HG03469 (cell line): ENCODE measurements at regions not wholly inside any gene's neighbourhood (a gene's known extent, or its start where the extent isn't known, plus 50 kb on each side); places are given as distances from the start of the nearest gene placed in this dataset.
"Not testable (repeated sequence)": the region's sequence is repeated elsewhere in the genome, so short reads cannot be mapped to it uniquely, and the experiment has no call there.

Experiments used
- ATAC-seq: cut with Tn5 transposase; IDR thresholded peaks from one replicate; pipeline ENCODE4 v1.9.1; 2021; ENCODE audit warnings: mild to moderate bottlenecking, moderate library complexity, moderate number of reproducible peaks; ENCODE audit not compliant: unreplicated experiment

DNA sequence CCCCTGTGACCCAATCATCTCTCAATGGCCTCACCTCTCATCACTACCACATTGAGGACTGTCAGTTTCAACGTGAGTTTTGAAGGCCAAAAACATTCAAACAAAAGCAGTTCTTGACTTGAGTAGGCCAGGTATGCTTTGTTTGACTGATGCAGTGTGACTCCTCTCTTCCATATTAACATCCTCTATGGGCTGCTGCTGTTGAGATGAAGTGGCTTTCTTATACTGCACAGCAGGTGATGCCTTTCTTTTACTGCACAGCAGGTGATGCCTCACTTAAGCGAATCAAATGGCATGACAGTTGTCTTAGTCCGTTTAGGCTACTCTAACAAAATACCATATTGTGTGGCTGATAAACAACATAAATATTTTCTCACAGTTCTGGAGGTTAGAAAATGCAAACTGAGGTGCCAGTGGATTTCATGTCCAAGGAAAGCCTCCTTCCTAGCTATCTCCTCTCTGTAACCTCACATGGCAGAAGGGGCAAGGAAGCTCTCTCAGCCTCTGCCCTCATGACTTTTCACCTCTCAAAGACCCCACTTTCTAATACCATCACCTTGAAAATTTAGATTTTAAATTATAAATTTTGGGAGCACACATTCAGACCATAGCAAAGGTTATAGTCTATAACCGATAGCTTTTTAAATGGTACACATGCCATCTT lies 2267.9 kb upstream of the AGA start:
- no peak for ATAC-seq

DNA sequence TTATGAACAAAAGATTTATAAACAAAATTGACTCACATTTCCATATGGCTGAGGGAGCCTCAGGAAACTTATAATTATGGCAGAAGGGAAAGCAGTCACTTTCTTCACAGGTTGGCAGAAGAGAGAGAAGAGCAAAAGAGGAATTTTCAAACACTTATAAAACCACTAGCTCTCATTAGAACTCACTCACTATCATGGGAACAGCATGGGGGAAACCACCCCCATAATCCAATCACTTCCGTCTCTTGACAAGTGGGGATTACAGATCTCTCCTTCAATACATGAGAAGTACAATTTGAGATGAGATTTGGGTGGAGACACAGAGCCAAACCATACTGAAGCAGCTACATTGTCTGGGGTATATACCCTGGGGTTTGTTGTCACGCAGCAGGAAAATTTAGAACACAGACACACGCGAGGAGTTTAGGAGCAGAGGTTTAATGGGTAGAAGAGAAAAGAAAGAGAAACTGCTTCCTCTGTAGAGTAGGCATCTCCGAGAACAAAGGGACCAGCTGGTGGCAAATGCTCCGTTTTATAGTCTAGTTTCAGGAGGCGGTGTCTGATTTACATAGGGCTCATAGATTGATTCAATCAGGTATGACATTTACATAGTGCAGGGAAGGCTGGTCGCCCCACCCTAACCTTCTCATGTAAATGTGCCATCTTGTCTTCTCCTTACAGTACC lies 2277.7 kb upstream of the AGA start:
- no peak for ATAC-seq

DNA sequence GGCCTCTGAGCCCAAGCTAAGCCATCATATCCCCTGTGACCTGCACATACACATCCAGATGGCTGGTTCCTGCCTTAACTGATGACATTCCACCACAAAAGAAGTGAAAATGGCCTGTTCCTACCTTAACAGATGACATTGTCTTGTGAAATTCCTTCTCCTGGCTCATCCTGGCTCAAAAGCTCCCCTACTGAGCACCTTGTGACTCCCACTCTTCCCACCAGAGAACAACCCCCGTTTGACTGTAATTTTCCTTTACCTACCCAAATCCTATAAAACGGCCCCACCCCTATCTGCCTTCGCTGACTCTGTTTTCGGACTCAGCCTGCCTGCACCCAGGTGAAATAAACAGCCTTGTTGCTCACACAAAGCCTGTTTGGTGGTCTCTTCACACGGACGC lies 2284.3 kb upstream of the AGA start:
- ATAC-seq, result not testable (repeated sequence)

DNA sequence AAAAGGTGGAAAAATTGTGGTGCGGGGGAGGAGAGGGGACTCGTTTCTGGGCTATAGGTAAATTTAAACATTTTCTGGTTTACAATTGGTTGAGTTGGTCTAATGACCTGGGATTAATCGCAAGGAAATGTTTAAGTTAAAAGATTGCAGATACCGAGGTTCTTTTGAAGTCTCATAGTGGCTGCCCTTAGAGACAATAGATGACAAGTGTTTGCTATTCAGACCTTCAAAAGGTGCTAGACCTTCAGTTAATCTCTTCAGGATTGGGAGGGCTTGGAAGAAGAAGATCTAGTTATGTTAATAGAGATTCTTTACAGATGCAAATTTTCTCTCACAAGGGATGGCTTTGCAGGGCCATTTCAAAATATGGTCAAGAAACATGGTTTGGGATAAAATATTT lies 2286.1 kb upstream of the AGA start:
- ATAC-seq, result no peak

DNA sequence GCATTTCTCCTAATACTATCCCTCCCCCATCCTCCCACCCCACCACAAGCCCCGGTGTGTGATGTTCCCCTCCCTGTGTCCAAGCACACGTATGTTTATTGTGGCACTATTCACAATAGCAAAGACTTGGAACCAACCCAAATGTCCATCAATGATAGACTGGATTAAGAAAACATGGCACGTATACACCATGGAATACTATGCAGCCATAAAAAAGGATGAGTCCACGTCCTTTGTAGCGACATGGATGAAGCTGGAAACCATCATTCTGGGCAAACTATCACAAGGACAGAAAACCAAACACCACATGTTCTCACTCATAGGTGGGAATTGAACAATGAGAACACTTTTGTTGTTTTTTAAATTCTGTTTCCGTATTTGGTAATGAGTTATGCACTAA lies 2294.6 kb upstream of the AGA start:
- ATAC-seq, result not testable (repeated sequence)

DNA sequence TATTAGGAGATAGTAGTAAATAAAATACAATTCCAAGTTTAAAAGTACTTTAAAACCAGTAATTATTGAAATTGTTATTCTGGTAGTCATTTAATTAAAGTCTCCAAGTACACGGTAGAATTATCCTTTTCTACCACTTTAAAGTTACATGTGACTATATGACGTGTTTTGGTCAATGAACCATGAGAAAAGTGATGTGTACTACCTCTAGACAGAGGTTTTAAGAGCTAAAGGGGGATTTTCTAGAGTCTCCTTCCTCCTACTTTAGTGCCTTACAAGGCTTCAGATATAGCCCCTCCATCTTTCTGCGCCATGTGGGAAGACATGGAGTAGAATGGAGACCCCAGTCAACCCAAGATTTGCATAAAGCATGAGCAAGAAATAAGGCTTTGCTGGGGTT lies 2296.6 kb upstream of the AGA start:
- no peak for ATAC-seq

DNA sequence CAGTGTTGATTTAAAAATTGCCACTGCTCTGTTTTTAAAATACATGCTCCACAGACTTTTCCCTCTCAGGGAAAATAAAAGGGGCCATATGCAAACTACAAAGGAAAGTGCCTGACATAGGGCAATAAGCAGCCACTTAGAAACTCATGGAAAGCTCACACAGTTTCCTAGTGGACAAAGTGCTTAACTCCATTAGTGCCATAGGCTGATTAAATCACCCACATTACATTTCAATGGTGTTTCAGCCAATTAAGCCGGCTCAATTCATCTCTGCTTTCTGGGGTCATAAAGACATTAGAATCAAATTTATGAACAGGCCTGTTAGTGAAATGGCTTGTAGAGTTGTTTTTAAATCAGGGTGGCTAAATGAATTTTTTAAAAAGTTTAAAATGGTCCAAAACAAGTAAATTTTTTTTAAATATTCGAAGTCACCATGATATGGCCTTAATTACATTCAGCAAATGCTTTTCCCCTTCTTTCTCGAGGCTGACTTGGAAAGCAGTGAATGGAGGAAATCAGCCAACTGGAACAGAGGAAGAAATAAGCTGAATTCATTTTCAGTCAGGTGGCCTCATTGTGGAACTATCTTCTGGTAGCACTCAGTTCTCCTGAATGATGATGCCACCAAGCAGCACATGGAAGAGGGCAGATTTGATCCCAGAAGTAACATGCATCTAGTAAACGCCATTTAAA lies 2305.1 kb upstream of the AGA start:
- ATAC-seq, result no peak

DNA sequence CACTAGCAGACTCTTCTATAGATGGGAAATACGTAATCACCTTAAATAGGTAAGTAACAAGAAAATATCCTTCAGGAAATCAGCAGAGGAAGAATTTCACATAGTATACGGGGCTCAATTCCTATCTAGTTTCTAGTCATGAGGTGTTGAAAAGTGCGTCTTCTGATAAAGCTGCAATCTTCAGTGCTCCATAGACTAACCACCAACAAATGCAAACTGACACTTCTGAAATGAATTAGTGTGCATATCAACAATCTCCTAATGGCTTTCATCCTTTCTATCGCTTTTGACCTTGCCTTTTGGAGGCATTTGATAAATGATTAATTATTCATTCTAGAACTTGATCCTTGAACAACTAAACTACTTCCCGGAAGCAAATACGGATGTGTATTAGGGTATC lies 2306.6 kb upstream of the AGA start:
- no peak for ATAC-seq

DNA sequence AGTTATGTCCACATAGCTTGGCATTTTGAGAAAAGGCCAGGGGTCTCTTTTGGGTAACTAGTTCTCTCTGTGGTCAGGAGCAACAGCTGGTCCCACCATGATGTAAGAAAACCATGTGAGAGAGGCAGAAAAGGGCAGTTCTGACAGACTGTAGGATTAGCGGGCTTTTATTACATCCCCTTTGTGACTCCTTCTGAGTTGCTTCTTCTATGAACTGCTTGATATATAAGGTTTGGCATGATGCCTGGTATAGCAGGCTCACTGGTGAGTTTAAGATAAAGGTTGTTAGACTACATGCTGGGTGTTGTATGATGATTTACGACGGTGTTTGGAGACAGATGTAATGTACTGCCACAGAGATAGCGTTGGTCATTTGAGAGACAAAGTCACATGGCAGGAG lies 2308.1 kb upstream of the AGA start:
- no peak for ATAC-seq

DNA sequence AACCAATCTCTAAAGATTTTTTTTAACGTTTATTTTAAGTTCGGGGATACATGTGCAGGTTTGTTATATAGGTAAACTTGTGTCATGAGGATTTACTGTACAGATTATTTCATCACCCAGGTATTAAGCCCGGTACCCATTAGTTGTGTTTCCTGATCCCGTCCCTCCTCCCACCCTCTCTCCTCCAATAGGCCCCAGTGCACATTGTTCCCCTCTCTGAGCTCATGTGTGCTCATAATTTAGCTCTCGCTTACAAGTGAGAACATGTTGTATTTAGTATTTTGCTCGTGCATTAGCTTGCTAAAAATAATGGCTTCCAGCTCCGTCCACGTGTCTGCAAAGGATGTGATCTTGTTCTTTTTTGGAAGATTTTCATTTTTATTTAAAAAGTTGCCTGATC lies 2309.4 kb upstream of the AGA start:
- ATAC-seq, result no peak

DNA sequence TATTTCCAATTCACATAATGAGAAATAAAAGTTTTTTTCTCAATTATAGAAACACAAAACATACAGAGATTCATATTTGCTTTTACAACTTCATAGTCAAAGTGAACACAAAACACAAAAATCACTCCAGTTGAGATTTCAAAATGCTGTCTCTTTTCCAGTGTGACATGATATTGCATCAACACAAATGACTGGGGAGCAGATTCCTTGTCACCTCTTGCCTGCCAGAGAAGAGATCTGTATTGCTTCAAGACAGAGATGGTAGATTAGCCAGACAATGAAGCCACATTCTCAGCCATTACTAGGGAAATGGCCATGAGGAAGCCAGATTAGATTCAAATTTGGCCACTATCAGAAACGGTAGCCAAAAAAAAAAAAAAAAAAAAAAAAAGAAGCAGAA lies 2313.1 kb upstream of the AGA start:
- ATAC-seq, result no peak

DNA sequence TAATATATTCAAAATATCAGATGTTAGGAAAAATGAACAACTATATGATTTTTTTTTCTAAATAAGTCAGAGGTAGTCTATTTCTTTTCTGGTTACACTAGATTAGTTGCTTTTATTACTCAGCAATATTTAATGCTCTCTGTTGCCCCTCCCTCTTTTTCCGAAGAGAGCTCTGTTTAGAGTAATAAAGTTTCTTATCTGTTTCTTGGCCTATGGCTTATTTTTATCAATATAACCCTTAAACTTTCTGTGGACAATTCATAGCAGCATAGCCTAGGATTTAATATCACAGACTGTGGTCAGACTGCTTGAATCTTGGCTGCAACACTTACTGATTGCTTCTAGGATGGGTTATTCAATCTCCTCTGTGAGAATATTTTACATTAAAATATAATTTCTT lies 2315.4 kb upstream of the AGA start:
- no peak for ATAC-seq

DNA sequence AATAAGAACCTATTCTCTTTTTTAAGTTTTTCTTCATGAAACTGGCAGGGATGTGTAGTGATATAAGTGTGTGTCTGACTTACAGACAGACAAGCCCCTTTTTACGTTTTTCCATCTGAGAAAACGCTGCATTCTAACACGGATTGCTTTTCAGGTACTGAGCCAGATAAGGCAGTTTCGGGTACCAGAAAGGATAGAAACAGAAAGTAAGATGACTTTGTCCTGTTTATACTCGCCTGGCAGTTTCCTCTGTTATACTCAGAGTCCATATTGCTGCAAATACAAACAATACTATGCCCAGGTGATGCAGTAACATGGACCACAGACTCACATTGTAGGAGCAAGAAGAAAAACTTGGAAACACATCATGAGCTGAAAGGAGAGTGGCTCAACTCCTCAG lies 2320.6 kb upstream of the AGA start:
- ATAC-seq, result no peak

DNA sequence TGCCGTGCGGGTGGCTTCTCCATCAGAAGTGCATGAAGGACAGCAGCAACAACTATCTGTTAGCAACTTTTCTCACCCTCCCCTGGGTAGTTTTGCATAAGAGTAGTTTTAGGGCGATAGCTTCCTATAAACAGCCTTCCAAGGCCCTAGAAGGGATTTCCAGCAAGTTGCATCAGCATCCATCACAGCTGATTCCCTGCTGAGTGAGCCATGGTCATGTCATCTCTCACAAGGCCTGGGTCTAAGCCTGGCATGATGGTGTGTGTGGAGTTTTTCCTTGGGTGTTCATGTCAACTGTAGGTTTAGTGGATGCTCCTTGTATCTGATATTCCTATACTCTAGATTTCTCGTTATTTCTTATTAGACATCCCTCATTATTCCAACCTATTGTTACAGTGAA lies 2324.7 kb upstream of the AGA start:
- no peak for ATAC-seq

DNA sequence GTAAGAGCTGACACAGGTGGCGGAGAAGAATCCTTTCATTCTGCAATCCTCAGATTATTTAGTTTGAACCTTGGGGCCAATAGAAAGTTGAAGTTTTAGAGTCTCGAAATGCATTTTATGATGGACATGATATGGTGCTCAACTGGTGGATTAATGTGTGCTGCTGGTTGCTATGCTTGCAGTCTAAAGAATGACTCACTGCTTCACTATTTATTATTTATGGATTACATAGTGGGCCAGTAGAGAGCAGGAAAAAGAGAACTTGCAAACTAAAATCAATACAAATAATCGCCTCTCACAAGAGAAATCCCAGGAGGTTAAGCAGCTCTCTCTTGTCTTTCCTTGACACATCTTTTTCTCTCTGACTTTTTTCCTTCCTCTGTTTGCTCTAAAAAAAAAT lies 2326.8 kb upstream of the AGA start:
- no peak for ATAC-seq

DNA sequence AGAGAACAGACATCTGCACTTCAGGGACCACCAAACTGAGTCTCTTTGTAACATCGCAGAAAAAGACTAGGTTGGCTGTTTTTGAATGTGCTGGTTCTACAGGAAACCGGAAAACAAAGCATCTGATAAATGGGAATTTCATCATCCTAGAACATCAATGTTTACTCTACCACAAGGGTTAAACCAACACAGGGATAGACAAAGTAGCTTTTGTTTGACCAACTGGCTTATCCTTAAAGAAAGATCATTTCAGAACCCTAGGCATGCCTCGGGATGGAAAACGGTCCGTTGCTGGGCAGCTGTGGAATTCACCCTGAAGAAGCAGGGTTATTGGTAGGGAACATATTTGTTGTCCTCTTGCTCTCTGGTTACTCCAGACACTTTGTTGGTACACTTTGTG lies 2355.5 kb upstream of the AGA start:
- no peak for ATAC-seq

DNA sequence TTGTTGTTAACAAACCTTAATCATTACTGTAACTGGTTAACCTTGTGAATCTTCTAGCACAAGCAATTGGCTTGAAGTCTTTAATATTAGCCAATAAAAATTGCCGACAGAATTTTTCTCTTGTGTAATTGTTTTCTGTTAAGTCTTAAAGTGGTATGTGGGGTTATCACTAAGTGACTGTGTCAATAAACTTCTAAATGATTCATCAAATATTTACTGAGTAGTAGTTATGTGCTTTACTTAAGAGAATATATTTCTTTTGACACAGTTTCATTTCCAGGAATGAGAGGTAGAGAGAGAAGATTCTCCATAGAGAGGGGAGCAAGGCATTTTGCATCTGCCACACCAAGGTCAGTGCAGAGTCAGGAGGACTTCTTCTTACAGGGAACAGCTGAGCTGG lies 2361.6 kb upstream of the AGA start:
- no peak for ATAC-seq

DNA sequence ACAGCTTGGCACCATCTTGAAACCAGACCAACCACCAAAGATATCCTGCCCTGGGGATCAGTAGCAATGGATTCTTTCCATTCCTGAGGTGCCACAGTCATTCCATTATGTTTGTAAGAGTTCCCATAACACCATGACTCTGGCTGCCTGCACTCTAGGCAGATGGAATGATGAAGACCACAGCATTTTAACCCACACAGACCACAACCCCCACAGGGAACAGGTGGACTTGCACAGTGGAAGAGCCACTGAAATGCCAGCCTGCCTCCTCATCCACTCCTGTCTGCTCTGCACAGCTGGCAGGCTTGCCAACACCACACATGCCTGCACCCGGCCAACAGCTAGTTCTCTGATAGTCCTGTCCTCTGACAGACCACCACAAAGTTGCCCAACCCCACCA lies 2362.2 kb upstream of the AGA start:
- ATAC-seq, result no peak

DNA sequence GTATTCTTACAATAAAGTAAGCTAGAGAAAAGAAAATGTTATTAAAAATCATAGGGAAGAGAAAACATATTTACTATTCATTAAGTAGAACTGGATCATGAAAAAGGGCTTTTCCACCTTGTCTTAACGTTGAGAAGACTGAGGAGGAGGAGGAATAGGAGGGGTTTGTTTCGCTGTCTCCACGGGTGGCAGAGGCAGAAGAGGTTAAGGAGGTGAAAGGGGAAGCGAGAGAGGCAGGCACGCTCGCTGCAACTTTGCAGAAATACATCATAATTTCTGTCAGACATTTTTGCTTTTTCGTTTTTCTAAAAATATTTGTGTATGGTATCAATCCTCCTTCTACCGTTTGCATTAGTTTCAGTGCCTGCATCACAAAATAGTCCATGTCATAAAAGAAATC lies 2375.1 kb upstream of the AGA start:
- no peak for ATAC-seq

DNA sequence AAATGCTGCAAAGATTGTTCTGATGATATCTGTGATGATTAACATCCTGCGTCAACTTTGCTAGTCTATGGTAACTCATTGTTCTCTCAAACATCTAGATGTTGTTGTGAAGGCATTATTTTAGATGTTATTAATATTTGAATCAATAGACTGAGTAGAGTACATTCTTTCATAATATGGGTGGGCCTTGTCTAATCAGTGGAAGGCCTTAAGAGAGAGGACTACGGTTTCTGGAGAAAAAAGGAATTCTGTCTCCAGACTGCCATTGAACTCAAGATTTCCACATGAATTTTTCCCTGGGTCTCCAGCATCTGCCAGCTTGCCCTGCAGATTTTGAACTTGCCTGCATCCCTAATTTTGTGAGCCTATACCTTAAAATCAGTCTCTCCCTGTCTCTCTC lies 2381.1 kb upstream of the AGA start:
- ATAC-seq, result no peak

DNA sequence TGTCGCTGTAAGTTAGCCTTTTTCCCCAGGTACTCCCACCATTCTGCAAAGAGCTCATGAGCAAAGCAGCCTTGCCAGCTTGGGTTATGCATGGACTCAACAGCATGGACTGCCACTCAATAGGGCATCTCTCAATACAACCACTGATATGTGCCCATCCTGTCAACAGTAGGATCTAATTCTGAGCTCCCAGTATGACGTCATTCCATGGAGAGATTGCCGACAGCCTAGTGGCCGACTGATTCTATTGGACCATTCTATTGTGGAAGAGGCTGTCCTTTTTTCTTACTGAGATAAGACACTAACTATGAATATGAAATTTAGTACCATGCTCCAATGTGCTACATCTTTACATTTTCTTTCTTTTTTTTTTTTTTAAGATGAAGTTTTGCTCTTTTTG lies 2389.0 kb upstream of the AGA start:
- ATAC-seq, result no peak
